KMS-11 (cell line): ENCODE measurements at regions not wholly inside any gene's neighbourhood (a gene's known extent, or its start where the extent isn't known, plus 50 kb on each side); places are given as distances from the start of the nearest gene placed in this dataset.

ENCODE experiments used
- H2AFZ ChIP-seq: fragments of 200-600 bp; sonication (generic); 2 replicates; pipeline ENCODE4 v1.6.1; 2016; ENCODE audit warnings: antibody characterized with exemption, mixed run types, low read depth
- H3K27ac ChIP-seq: fragments of 200-600 bp; sonication (generic); 2 replicates; pipeline ENCODE4 v1.6.1; 2016; ENCODE audit warnings: mild to moderate bottlenecking, mixed run types
- H3K27me3 ChIP-seq: fragments of 200-600 bp; sonication (generic); 2 replicates; pipeline ENCODE4 v1.6.1; 2017; ENCODE audit warnings: mild to moderate bottlenecking, low read depth, mixed run types, moderate library complexity; ENCODE audit not compliant: insufficient read depth
- H3K36me3 ChIP-seq: fragments of 200-600 bp; sonication (generic); 2 replicates; pipeline ENCODE4 v1.6.1; 2017; ENCODE audit warnings: mild to moderate bottlenecking, mixed run types; ENCODE audit not compliant: insufficient read depth
- H3K4me1 ChIP-seq: fragments of 200-600 bp; sonication (generic); 2 replicates; pipeline ENCODE4 v1.6.1; 2016; ENCODE audit warnings: mild to moderate bottlenecking, low read depth, mixed run types; ENCODE audit not compliant: poor library complexity, severe bottlenecking
- H3K4me2 ChIP-seq: fragments of 200-600 bp; sonication (generic); 2 replicates; pipeline ENCODE4 v1.7.0; 2016; ENCODE audit warnings: mild to moderate bottlenecking, mixed run types
- H3K4me3 ChIP-seq: fragments of 200-600 bp; sonication (generic); IDR thresholded peaks from 2 replicates; pipeline ENCODE4 v1.6.1; 2017; ENCODE audit warnings: low read depth, low read length, mixed read lengths; ENCODE audit not compliant: insufficient read depth
- H3K79me2 ChIP-seq: fragments of 200-600 bp; sonication (generic); 2 replicates; pipeline ENCODE4 v1.6.1; 2016; ENCODE audit warnings: low read depth, mixed run types; ENCODE audit not compliant: insufficient read depth
- H3K9ac ChIP-seq: fragments of 200-600 bp; sonication (generic); 2 replicates; pipeline ENCODE4 v1.6.1; 2016; ENCODE audit warnings: mild to moderate bottlenecking, mixed run types
- H4K20me1 ChIP-seq: fragments of 200-600 bp; sonication (generic); 2 replicates; pipeline ENCODE4 v1.6.1; 2016; ENCODE audit warnings: mild to moderate bottlenecking, mixed run types; ENCODE audit not compliant: insufficient read depth
- CTCF ChIP-seq: fragments of 200-600 bp; sonication (generic); conservative IDR thresholded peaks from 2 replicates; pipeline ENCODE4 v1.6.1; 2017; ENCODE audit warnings: low read depth, mild to moderate bottlenecking, antibody characterized with exemption, low read length, moderate library complexity, mixed read lengths

DNA sequence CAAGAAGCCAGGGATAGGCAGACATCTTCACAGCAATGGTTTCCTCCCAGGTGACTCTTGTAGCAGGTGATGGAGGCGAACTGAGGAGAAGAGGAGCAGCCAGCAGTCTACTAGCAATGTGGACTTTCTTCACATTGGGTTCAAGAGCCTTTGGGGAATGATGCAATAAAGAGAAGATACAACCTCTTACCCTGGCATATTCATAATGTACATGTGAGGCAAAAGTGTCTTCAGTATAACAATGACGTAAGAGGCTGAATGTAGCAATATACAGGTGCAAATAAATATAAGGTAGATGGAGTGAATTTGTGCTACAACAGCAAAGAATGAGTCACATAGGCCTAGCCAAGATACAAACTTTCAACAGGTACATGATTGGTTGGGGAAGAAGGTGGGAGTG is 70.9 kb upstream of the SOX9 start:
- no peak overlapping the region for H3K27ac ChIP-seq
- H3K4me1 ChIP-seq, result no peaks in the 10 kb centered on the region
- H4K20me1 ChIP-seq, result no peaks in the 10 kb centered on the region
- H3K27me3 ChIP-seq, result no peaks in the 10 kb centered on the region
- no peak for TF ChIP-seq CTCF
- H3K36me3 ChIP-seq, result no peaks in the 10 kb centered on the region
- no peak overlapping the region for H2AFZ ChIP-seq
- H3K4me3 ChIP-seq, result no peak overlapping the region
- H3K4me2 ChIP-seq, result no peak overlapping the region
- no peaks in the 10 kb centered on the region for H3K79me2 ChIP-seq
- no peak overlapping the region for H3K9ac ChIP-seq

DNA sequence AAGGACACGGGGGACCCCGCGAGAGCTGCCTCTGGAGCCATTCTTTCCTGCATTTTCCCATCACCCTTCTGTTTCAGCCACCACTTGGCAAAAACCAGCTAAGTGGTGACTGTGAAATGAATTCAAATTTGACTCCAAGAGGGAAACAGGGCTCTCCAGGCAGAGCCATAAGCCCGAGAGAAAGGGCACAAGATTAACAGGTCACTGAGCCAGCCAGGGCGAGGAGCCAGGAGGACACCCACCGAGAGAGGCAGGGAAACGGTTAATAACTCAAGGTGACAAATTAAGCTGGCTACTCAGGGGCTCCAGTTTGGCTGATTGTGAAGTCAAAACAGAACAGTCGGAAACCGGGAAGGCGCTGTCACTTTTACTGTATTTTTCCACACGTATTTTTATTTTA is 67.8 kb upstream of the SOX9 start:
- H4K20me1 ChIP-seq, result no peaks in the 10 kb centered on the region
- H3K36me3 ChIP-seq, result no peaks in the 10 kb centered on the region
- no peaks in the 10 kb centered on the region for H3K79me2 ChIP-seq
- H2AFZ ChIP-seq, result no peak overlapping the region
- no peak for TF ChIP-seq CTCF
- H3K4me1 ChIP-seq, result no peaks in the 10 kb centered on the region
- no peak overlapping the region for H3K27ac ChIP-seq
- H3K27me3 ChIP-seq, result no peaks in the 10 kb centered on the region
- no peak overlapping the region for H3K4me3 ChIP-seq
- no peak overlapping the region for H3K4me2 ChIP-seq
- H3K9ac ChIP-seq, result no peak overlapping the region

- Histone ChIP-seq H3K27me3 (no peaks in the 10 kb centered on the region), H3K9ac (no peak overlapping the region), H4K20me1 (no peaks in the 10 kb centered on the region), H3K4me2 (no peak overlapping the region), H2AFZ (no peak overlapping the region), H3K27ac (no peak overlapping the region), H3K79me2 (no peaks in the 10 kb centered on the region), H3K4me3 (no peak overlapping the region), H3K4me1 (no peaks in the 10 kb centered on the region), H3K36me3 (no peaks in the 10 kb centered on the region)
- TF ChIP-seq CTCF, result no peak
Measured at GRCh38 chr17:72053449-72053848, 67.4 kb upstream of the SOX9 start.

DNA sequence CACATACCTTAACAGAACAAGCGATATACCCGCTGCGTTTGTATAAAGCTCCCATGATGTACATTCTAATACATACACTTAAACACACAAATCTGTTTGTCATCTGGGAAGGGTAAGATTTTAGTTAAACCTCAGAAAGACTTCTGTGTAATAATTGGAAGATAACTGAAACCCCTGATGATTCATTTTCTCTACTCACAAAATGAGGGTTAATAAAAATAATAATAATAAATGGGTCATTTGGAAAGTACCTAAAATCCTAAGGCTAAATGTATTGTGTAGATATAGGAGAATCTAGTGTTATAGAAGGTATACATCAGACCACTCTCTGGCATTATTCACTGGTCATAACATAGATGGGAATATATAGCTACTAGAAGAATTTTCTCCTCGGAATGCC is 64.7 kb upstream of the SOX9 start:
- Histone ChIP-seq H3K4me3 (no peak overlapping the region), H3K79me2 (no peaks in the 10 kb centered on the region), H3K27ac (no peak overlapping the region), H3K4me1 (no peaks in the 10 kb centered on the region), H4K20me1 (no peaks in the 10 kb centered on the region), H3K9ac (no peak overlapping the region), H3K4me2 (no peak overlapping the region), H3K36me3 (no peaks in the 10 kb centered on the region), H2AFZ (no peak overlapping the region), H3K27me3 (no peaks in the 10 kb centered on the region)
- no peak for TF ChIP-seq CTCF

DNA sequence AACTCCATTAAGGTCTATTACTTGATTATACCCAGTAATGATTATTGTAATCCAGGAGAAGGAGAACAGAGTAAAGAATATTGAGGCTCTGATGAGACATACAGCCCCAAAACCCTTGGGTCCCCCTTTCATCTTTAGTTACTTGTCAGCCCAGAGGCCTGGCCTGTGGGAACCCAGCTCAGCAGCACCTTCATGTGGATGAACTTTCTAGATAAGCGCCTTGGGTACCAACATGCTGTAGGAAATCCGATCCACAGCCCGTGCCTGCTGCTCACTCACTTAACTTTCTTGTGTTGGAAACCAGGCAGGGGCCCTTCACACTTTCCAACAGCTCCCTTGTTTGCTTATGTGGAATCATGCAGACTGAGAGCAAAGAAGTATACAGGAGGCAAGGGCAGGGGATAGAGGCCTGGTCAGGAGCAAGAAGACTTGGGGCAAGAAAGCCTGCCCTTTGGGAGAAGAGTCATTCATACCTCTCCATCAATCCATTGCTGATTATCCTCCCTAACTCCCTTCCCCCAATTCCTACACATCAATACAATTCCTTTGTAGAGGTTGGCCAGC is 64.0 kb upstream of the SOX9 start:
- no peak for TF ChIP-seq CTCF
- H3K4me2 ChIP-seq, result no peak overlapping the region
- no peaks in the 10 kb centered on the region for H3K4me1 ChIP-seq
- H3K9ac ChIP-seq, result no peak overlapping the region
- H2AFZ ChIP-seq, result no peak overlapping the region
- H3K27ac ChIP-seq, result no peak overlapping the region
- H4K20me1 ChIP-seq, result no peaks in the 10 kb centered on the region
- H3K4me3 ChIP-seq, result no peak overlapping the region
- H3K79me2 ChIP-seq, result no peaks in the 10 kb centered on the region
- H3K27me3 ChIP-seq, result no peaks in the 10 kb centered on the region
- no peaks in the 10 kb centered on the region for H3K36me3 ChIP-seq
